Hepatocyte (in vitro differentiated cells): ENCODE measurements at regions not wholly inside any gene's neighbourhood (a gene's known extent, or its start where the extent isn't known, plus 50 kb on each side); places are given as distances from the start of the nearest gene placed in this dataset.

Experiments used
- DNase-seq: peaks from one replicate; pipeline ENCODE4 v3.0.0-alpha.2; 2016; ENCODE audit warnings: low spot score
- H2AFZ ChIP-seq: fragments of 200-600 bp; sonication (generic); 2 replicates; pipeline ENCODE4 v1.6.0; 2016; ENCODE audit warnings: antibody characterized with exemption, mild to moderate bottlenecking
- H3K27ac ChIP-seq: fragments of 200-600 bp; sonication (generic); 2 replicates; pipeline ENCODE4 v1.5.1; 2016; ENCODE audit warnings: mild to moderate bottlenecking
- H3K27me3 ChIP-seq: fragments of 200-600 bp; sonication (generic); 2 replicates; pipeline ENCODE4 v1.6.1; 2016
- H3K36me3 ChIP-seq: fragments of 200-600 bp; sonication (generic); replicated peaks from 2 replicates; pipeline ENCODE4 v1.5.1; 2016; ENCODE audit warnings: low read depth; ENCODE audit not compliant: insufficient read depth
- H3K4me1 ChIP-seq: fragments of 200-600 bp; sonication (generic); 2 replicates; pipeline ENCODE4 v1.5.1; 2016; ENCODE audit warnings: mild to moderate bottlenecking, moderate library complexity; ENCODE audit not compliant: insufficient read depth
- H3K4me2 ChIP-seq: fragments of 200-600 bp; sonication (generic); 2 replicates; pipeline ENCODE4 v1.6.0; 2016
- H3K4me3 ChIP-seq: fragments of 200-600 bp; sonication (generic); 2 replicates; pipeline ENCODE4 v1.5.1; 2016; ENCODE audit warnings: mild to moderate bottlenecking
- H3K79me2 ChIP-seq: fragments of 200-600 bp; sonication (generic); 2 replicates; pipeline ENCODE4 v1.6.0; 2017; ENCODE audit warnings: mild to moderate bottlenecking
- H3K9me2 ChIP-seq: fragments of 200-600 bp; sonication (generic); replicated peaks from 2 replicates; pipeline ENCODE4 v1.6.0; 2017; ENCODE audit warnings: mild to moderate bottlenecking; ENCODE audit not compliant: insufficient read depth
- H3K9me3 ChIP-seq: fragments of 200-600 bp; sonication (generic); 2 replicates; pipeline ENCODE4 v1.5.1; 2016; ENCODE audit warnings: low read depth, mild to moderate bottlenecking
- H4K20me1 ChIP-seq: fragments of 200-600 bp; sonication (generic); 2 replicates; pipeline ENCODE4 v1.6.0; 2016; ENCODE audit warnings: mild to moderate bottlenecking; ENCODE audit not compliant: insufficient read depth, poor library complexity, severe bottlenecking
- CTCF ChIP-seq: fragments of 200-600 bp; sonication (generic); IDR thresholded peaks from 2 replicates; pipeline ENCODE4 v1.5.1; 2016; ENCODE audit warnings: antibody characterized with exemption, mild to moderate bottlenecking; ENCODE audit not compliant: poor library complexity
- EZH2 ChIP-seq: fragments of 200-600 bp; sonication (generic); IDR thresholded peaks from 2 replicates; pipeline ENCODE4 v1.6.1; 2016; ENCODE audit warnings: antibody characterized with exemption, mild to moderate bottlenecking, borderline replicate concordance
- EZH2phosphoT487 ChIP-seq: fragments of 200-600 bp; sonication (generic); IDR thresholded peaks from one replicate; pipeline ENCODE4 v1.6.1; 2018; ENCODE audit warnings: antibody characterized with exemption, mild to moderate bottlenecking, low read depth, moderate library complexity; ENCODE audit not compliant: unreplicated experiment, severe bottlenecking
- WGBS: methylation state at CpG from one replicate; pipeline ENCODE4 v1.1.6; 2016; ENCODE audit warnings: low lambda C conversion rate; ENCODE audit errors: missing lambda C conversion rate; 5-methylcytosine and 5-hydroxymethylcytosine counted together

- no peak overlapping the region for H2AFZ ChIP-seq
- H3K4me2 ChIP-seq: no peak overlapping the region
- DNase-seq: no peak
- H3K4me1 ChIP-seq: no peaks in the 10 kb centered on the region
- no peaks in the 10 kb centered on the region for H4K20me1 ChIP-seq
- TF ChIP-seq EZH2 (no peak), EZH2phosphoT487 (no peak), CTCF (no peak)
- H3K36me3 ChIP-seq: no peaks in the 10 kb centered on the region
- no peak overlapping the region for H3K27ac ChIP-seq
- H3K27me3 ChIP-seq: no peaks in the 10 kb centered on the region
- no peaks in the 10 kb centered on the region for H3K9me2 ChIP-seq
- 92% methylated on average over 1 of the region's 1 CpG for WGBS
- H3K4me3 ChIP-seq: no peak overlapping the region
- H3K79me2 ChIP-seq: no peaks in the 10 kb centered on the region
- no peaks in the 10 kb centered on the region for H3K9me3 ChIP-seq
These were observed 90.0 kb upstream of the PLPPR1 start for GRCh38 chr9:100938507-100938906.

DNA sequence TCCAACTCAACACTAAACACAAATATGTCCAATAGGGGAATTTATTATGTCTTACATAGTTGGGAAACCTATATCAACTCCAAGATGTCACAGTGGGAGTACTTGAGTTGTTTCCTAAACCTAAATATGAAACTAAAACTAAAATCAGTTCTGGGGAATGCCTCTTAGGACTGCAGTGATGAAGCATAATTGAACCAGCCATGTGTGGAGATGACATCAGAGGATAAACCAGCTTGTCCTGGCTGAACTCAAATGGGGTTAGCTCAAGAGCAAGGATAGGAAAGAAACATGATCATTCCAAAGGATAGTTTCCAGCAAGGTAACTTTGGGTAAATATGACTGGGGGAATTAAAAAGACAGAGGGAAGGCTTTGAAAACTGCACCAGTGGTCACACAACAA is 88.9 kb upstream of the PLPPR1 start:
- H3K4me2 ChIP-seq: no peak overlapping the region
- no peaks in the 10 kb centered on the region for H3K27me3 ChIP-seq
- H3K4me1 ChIP-seq: no peaks in the 10 kb centered on the region
- no peaks in the 10 kb centered on the region for H3K9me2 ChIP-seq
- no peak overlapping the region for H2AFZ ChIP-seq
- no peak for TF ChIP-seq CTCF
- TF ChIP-seq EZH2phosphoT487: no peak
- TF ChIP-seq EZH2: no peak
- H3K36me3 ChIP-seq: no peaks in the 10 kb centered on the region
- H3K9me3 ChIP-seq: no peaks in the 10 kb centered on the region
- H3K79me2 ChIP-seq: no peaks in the 10 kb centered on the region
- no peaks in the 10 kb centered on the region for H4K20me1 ChIP-seq
- no peak overlapping the region for H3K4me3 ChIP-seq
- DNase-seq: no peak
- no peak overlapping the region for H3K27ac ChIP-seq

DNA sequence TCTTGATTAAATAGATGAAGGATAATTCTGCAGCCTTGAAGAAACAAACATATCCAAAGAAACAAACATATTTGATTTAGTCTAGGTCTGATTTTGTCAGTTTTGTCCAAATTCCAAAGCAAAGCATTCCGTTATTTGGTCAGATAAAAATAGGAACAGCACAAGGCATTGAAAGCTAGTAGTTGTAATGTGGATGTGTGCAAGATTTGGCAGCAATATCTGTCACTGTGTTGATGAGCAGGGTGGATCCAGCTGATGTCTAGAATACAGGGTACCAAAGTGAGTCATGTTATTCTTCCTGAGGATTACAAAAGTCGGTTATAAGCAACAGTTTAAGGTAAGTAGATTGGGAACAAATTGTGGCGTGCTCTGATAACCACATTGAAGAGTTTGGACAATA is 69.3 kb upstream of the PLPPR1 start:
- no peak overlapping the region for H3K27ac ChIP-seq
- no peaks in the 10 kb centered on the region for H3K27me3 ChIP-seq
- WGBS: 85% methylated on average over 3 of the region's 3 CpGs
- H3K4me2 ChIP-seq: no peak overlapping the region
- no peaks in the 10 kb centered on the region for H3K79me2 ChIP-seq
- H3K4me3 ChIP-seq: no peak overlapping the region
- H3K36me3 ChIP-seq: no peaks in the 10 kb centered on the region
- no peaks in the 10 kb centered on the region for H3K9me2 ChIP-seq
- TF ChIP-seq CTCF (no peak), EZH2 (no peak), EZH2phosphoT487 (no peak)
- H3K9me3 ChIP-seq: no peaks in the 10 kb centered on the region
- H3K4me1 ChIP-seq: no peaks in the 10 kb centered on the region
- no peak for DNase-seq
- H2AFZ ChIP-seq: no peak overlapping the region
- no peaks in the 10 kb centered on the region for H4K20me1 ChIP-seq
